Spleen (tissue), 7 donors: ENCODE measurements at regions not wholly inside any gene's neighbourhood (a gene's known extent, or its start where the extent isn't known, plus 50 kb on each side); places are given as distances from the start of the nearest gene placed in this dataset.

Experiments used
- CTCF ChIP-seq, 11 experiments: fragments of 200-600 bp in 7 of 11; fragments of 450-650 bp in 4 of 11; sonication (generic) in 4 of 11; IDR thresholded peaks in 8 of 11; conservative IDR thresholded peaks in 3 of 11; 1 replicate in 7 of 11; 2 replicates in 4 of 11; pipeline versions ENCODE4 v1.4.0 to v1.8.0; 2016 to 2021; ENCODE audit warnings: antibody characterized with exemption in 11 of 11, inconsistent platforms in 4 of 11, mild to moderate bottlenecking in 1 of 11
- POLR2A ChIP-seq, 3 donors: fragments of 450-650 bp; IDR thresholded peaks; one replicate each; pipeline ENCODE4 v1.5.1; 2017; ENCODE audit warnings: antibody characterized with exemption in 3 of 3, mild to moderate bottlenecking in 1 of 3
- donor health status: DM: no; HTN: no; CAD: no; lungs with moderate emphysema.
- donor health status: DM: no; HTN: no; CAD: no.
- donor health status: DM: no; HTN: no; CAD: no.

- TF ChIP-seq CTCF (IDR thresholded peaks at IDR 0.05 in 8 of 11, conservative IDR thresholded peaks at IDR 0.05 in 3 of 11) (no peak), POLR2A (IDR thresholded peaks at IDR 0.05) (no peak)
These were observed 870.8 kb upstream of the ID2 start for GRCh38 chr2:7811073-7811472.
